Activated CD8-positive, alpha-beta T cell treated with anti-CD3 and anti-CD28 coated beads, Interleukin-2, amount 10 ng/mL, durations not matched to agents 7 days and 5 days (primary cell): ENCODE measurements at regions not wholly inside any gene's neighbourhood (a gene's known extent, or its start where the extent isn't known, plus 50 kb on each side); places are given as distances from the start of the nearest gene placed in this dataset.

Experiments
- ATAC-seq: fragments of 150-1000 bp; cut with Tn5 transposase; one replicate; pipeline ENCODE4 v1.10.0; 2021; ENCODE audit warnings: moderate library complexity
- CTCF ChIA-PET: fragments of 350-600 bp; sonication (Branson Sonifier 250); formaldehyde crosslinking; loops from one replicate; lab custom pipeline; 2021; ENCODE audit warnings: antibody characterized with exemption; lab: Charles Lee
- POLR2A ChIA-PET: fragments of 350-600 bp; sonication (Branson Sonifier 250); formaldehyde crosslinking; loops from one replicate; lab custom pipeline; 2021; ENCODE audit warnings: antibody characterized with exemption; lab: Charles Lee
- DNase-seq: peaks from one replicate; pipeline ENCODE4 v3.0.0-alpha.2; 2020
- H3K27ac Mint-ChIP-seq: one replicate; pipeline ENCODE4 v1.8.0; 2021; ENCODE audit warnings: mild to moderate bottlenecking, mixed read lengths
- H3K27me3 Mint-ChIP-seq: one replicate; pipeline ENCODE4 v1.8.0; 2021; ENCODE audit warnings: low read depth, mixed read lengths
- H3K36me3 Mint-ChIP-seq: one replicate; pipeline ENCODE4 v1.8.0; 2021; ENCODE audit warnings: low read depth, mixed read lengths
- H3K4me1 Mint-ChIP-seq: one replicate; pipeline ENCODE4 v1.8.0; 2021; ENCODE audit warnings: low read depth, mixed read lengths
- H3K4me3 Mint-ChIP-seq: one replicate; pipeline ENCODE4 v1.8.0; 2021; ENCODE audit warnings: mild to moderate bottlenecking, mixed read lengths
- H3K9me3 Mint-ChIP-seq: one replicate; pipeline ENCODE4 v1.8.0; 2022; ENCODE audit warnings: mixed read lengths; ENCODE audit not compliant: insufficient read depth

DNA sequence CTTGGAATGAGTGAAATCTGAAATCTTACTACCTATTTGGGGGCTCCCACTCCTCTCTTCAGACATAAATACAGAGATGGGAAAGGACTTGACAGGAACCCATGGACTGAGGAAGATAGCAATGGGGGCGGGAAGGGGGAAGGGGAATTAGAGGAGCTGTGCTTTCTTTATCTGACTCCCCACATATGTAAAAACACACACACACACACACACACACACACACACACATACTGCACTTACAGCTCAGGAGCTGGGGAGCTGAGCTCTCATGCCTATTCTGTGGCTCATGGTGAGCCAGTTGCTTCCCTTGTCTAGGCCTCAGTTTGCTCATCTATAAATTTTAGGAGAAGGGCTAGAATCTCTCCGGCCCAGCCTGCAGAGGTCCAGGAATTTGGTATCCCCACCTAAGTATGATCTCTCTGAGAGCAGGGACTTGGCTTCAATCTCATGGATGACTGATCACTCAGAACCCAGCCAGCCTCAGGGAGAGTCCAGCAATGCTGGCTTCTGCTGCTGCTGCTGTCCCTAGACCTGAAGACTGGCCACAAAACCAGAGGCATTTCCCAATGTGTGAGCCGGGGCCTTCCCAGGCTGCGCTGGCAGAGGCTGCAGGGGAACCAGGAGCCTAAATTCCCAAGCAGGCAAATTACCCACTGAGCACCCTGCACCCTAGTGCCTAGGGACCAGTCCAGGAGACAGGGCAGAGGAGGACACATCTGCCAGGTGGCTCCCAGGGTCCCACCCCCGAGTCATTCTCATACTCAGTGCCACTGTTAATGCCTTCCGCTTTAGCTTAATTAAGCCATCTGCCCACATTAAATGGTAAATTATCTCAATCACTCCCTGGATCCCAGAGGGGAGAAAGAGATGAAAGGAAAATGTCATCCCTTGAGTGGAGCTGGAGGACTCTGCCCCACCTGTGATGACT is 57.5 kb upstream of the RBM15 start:
- ChIA-PET CTCF (interaction anchor here (0.9 to 1.6 kb wide), 3 partner anchors 74 to 178 kb away, joined by 3 to 4 read pairs (median 4); no protein-coding TSS in a partner anchor), POLR2A (interaction anchor here (0.8 kb wide), 1 partner anchor 56 kb away, joined by 3 read pairs; no protein-coding TSS in a partner anchor)
- ATAC-seq (no peak), DNase-seq (no peak)
- no peaks in the 10 kb centered on the region for H3K4me1 Mint-ChIP-seq
- peaks cover 4% of the 10 kb centered on the region for H3K27me3 Mint-ChIP-seq
- no peak overlapping the region for H3K27ac Mint-ChIP-seq
- H3K4me3 Mint-ChIP-seq = no peak overlapping the region
- H3K36me3 Mint-ChIP-seq = no peaks in the 10 kb centered on the region
- H3K9me3 Mint-ChIP-seq = no peaks in the 10 kb centered on the region

DNA sequence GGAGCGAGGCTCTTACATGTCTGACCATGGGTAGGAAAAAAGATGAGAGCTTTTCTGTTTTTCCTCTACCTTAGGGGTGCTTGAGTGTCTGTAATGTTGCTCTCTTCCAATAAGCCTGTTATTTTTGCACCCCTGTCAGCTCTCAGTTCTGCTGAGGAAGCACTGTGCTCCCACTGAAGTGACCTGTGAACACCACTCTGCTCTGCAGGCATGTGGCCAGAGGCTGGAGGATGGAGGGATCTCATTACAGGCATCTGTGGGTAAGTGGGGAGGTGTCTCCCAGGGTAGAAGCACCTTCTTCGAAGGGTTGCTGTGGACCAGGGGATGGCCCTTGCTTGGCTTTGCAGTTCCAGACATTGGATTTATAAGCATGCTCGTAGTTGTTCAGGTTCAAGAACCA is 56.8 kb upstream of the RBM15 start:
- no peak for DNase-seq
- CTCF ChIA-PET = interaction anchor here (1.2 kb wide), 1 partner anchor 75 kb away, joined by 4 read pairs; no protein-coding TSS in a partner anchor
- Mint-ChIP-seq H3K9me3 (no peaks in the 10 kb centered on the region), H3K4me1 (no peaks in the 10 kb centered on the region), H3K4me3 (no peak overlapping the region), H3K27me3 (peaks cover 4% of the 10 kb centered on the region), H3K36me3 (no peaks in the 10 kb centered on the region), H3K27ac (no peak overlapping the region)
- no peak for ATAC-seq
- POLR2A ChIA-PET = no interaction called here

DNA sequence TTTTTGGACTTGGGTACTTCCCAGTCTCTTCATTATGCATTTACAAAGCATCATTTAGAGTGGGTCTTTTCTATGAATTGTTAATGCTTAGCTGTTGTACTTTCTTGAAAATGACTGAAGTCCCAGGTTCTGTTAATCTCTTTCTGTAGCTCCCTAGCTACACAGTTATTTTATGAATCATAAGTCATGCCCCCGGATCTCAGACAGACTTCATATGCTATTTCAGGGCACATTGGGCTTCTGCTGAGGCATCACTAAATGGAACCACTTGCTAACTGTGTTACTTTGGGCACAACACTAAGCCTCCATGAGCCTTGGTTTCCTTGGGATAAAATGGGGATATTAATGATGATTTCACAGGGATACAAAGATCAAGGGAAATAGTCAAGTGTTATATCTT is 55.5 kb upstream of the RBM15 start:
- Mint-ChIP-seq H3K27ac (no peak overlapping the region), H3K36me3 (no peaks in the 10 kb centered on the region), H3K27me3 (peaks cover 2% of the 10 kb centered on the region), H3K9me3 (no peaks in the 10 kb centered on the region), H3K4me3 (no peak overlapping the region), H3K4me1 (no peaks in the 10 kb centered on the region)
- ChIA-PET CTCF (interaction anchor here (0.7 kb wide), 1 partner anchor 75 kb away, joined by 3 read pairs; no protein-coding TSS in a partner anchor), POLR2A (no interaction called here)
- DNase-seq = no peak
- ATAC-seq = no peak

GRCh38 chr1:110285316-110285715 is 53.9 kb upstream of the RBM15 start:
- H3K36me3 Mint-ChIP-seq = no peaks in the 10 kb centered on the region
- no peaks in the 10 kb centered on the region for H3K4me1 Mint-ChIP-seq
- no peak for ATAC-seq
- ChIA-PET CTCF (interaction anchor here (0.8 kb wide), 1 partner anchor 78 kb away, joined by 3 read pairs; no protein-coding TSS in a partner anchor), POLR2A (no interaction called here)
- H3K27me3 Mint-ChIP-seq = no peaks in the 10 kb centered on the region
- no peak overlapping the region for H3K4me3 Mint-ChIP-seq
- no peak overlapping the region for H3K27ac Mint-ChIP-seq
- no peak for DNase-seq
- H3K9me3 Mint-ChIP-seq = no peaks in the 10 kb centered on the region

DNA sequence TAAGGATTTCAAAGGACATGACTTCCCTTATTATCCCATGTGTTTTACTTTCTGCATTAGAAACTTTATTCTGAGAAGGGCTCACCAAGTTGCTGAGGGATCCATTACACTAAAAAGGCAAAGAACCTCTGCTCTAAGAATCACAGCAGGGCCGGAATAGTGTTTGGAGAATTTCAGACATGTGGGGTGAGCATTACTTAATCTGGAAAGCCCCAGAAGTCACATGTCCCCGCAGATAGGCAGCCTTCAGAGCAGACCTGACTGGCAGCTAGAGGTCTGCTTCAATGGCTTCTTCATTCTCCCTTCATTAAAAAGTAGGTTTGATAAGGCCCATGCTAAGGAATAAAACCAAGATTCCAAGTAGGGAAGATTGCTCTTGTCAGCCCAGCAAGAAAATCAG is 52.6 kb upstream of the RBM15 start:
- H3K9me3 Mint-ChIP-seq = no peaks in the 10 kb centered on the region
- ChIA-PET CTCF (interaction anchor here (1.0 kb wide), 1 partner anchor 177 kb away, joined by 3 read pairs; no protein-coding TSS in a partner anchor), POLR2A (no interaction called here)
- ATAC-seq = no peak
- DNase-seq = no peak
- H3K4me1 Mint-ChIP-seq = no peaks in the 10 kb centered on the region
- no peak overlapping the region for H3K4me3 Mint-ChIP-seq
- no peaks in the 10 kb centered on the region for H3K36me3 Mint-ChIP-seq
- no peak overlapping the region for H3K27ac Mint-ChIP-seq
- no peaks in the 10 kb centered on the region for H3K27me3 Mint-ChIP-seq

- ATAC-seq = no peak
- CTCF ChIA-PET = no interaction called here
- DNase-seq = no peak
- no peaks in the 10 kb centered on the region for H3K9me3 Mint-ChIP-seq
- no peak overlapping the region for H3K27ac Mint-ChIP-seq
- no peak overlapping the region for H3K4me3 Mint-ChIP-seq
- no peaks in the 10 kb centered on the region for H3K4me1 Mint-ChIP-seq
- no peaks in the 10 kb centered on the region for H3K27me3 Mint-ChIP-seq
- POLR2A ChIA-PET = interaction anchor here (1.0 kb wide), 1 partner anchor 9 kb away, joined by 4 read pairs; no protein-coding TSS in a partner anchor
- H3K36me3 Mint-ChIP-seq = no peaks in the 10 kb centered on the region
These were observed 51.1 kb upstream of the RBM15 start for GRCh38 chr1:110288111-110288510.
